HG02943 (cell line): ENCODE measurements at regions not wholly inside any gene's neighbourhood (a gene's known extent, or its start where the extent isn't known, plus 50 kb on each side); places are given as distances from the start of the nearest gene placed in this dataset.
"Not testable (repeated sequence)": the region's sequence is repeated elsewhere in the genome, so short reads cannot be mapped to it uniquely, and the experiment has no call there.

Experiments used
- ATAC-seq: cut with Tn5 transposase; IDR thresholded peaks from one replicate; pipeline ENCODE4 v1.9.1; 2021; ENCODE audit warnings: mild to moderate bottlenecking, low read depth, moderate library complexity; ENCODE audit not compliant: unreplicated experiment

GRCh38 chr12:4138532-4138931 is 135.0 kb upstream of the CCND2 start:
- not testable (repeated sequence) for ATAC-seq

GRCh38 chr12:4138051-4138450 is 135.5 kb upstream of the CCND2 start:
- ATAC-seq = no peak

GRCh38 chr12:4137441-4137840 is 136.1 kb upstream of the CCND2 start:
- no peak for ATAC-seq

- ATAC-seq = no peak
These were observed 136.5 kb upstream of the CCND2 start for GRCh38 chr12:4137015-4137414.

- ATAC-seq = peak; percentile 48
These were observed 137.5 kb upstream of the CCND2 start for GRCh38 chr12:4135919-4136605.

GRCh38 chr12:4134448-4135263 is 138.9 kb upstream of the CCND2 start:
- ATAC-seq = no peak

- ATAC-seq = no peak
These were observed 139.7 kb upstream of the CCND2 start for GRCh38 chr12:4133636-4134447.

GRCh38 chr12:4133029-4133428 is 140.5 kb upstream of the CCND2 start:
- no peak for ATAC-seq

- no peak for ATAC-seq
These were observed 152.0 kb upstream of the CCND2 start for GRCh38 chr12:4121506-4122020.

GRCh38 chr12:4120316-4120917 is 153.1 kb upstream of the CCND2 start:
- ATAC-seq = no peak

- ATAC-seq = peak; percentile 64
These were observed 154.3 kb upstream of the CCND2 start for GRCh38 chr12:4119157-4119761.

GRCh38 chr12:4118601-4119156 is 154.9 kb upstream of the CCND2 start:
- ATAC-seq = peak; percentile 5

- peak; percentile 33 for ATAC-seq
These were observed 155.5 kb upstream of the CCND2 start for GRCh38 chr12:4118017-4118510.

GRCh38 chr12:4117386-4118016 is 156.1 kb upstream of the CCND2 start:
- ATAC-seq = no peak

- ATAC-seq = no peak
These were observed 157.1 kb upstream of the CCND2 start for GRCh38 chr12:4116251-4117111.

GRCh38 chr12:4115570-4115969 is 158.0 kb upstream of the CCND2 start:
- ATAC-seq = no peak

- ATAC-seq = no peak
These were observed 158.6 kb upstream of the CCND2 start for GRCh38 chr12:4114986-4115385.

GRCh38 chr12:4112734-4113325 is 160.7 kb upstream of the CCND2 start:
- ATAC-seq = no peak
